Body of pancreas (tissue), 4 donors: ENCODE measurements at regions not wholly inside any gene's neighbourhood (a gene's known extent, or its start where the extent isn't known, plus 50 kb on each side); places are given as distances from the start of the nearest gene placed in this dataset.

Experiments
- POLR2A ChIP-seq, 3 donors: fragments of 450-650 bp; IDR thresholded peaks; one replicate each; pipeline ENCODE4 v1.6.1; 2016; ENCODE audit warnings: antibody characterized with exemption in 3 of 3, mild to moderate bottlenecking in 2 of 3
- TF ChIP-seq, protein P1 (sequence below), 7 experiments: fragments of 450-650 bp in 4 of 7; fragments of 200-600 bp in 3 of 7; sonication (generic) in 3 of 7; IDR thresholded peaks; one replicate each; pipeline ENCODE4 v1.5.1; 2016 to 2019; ENCODE audit warnings: antibody characterized with exemption in 7 of 7

DNA sequence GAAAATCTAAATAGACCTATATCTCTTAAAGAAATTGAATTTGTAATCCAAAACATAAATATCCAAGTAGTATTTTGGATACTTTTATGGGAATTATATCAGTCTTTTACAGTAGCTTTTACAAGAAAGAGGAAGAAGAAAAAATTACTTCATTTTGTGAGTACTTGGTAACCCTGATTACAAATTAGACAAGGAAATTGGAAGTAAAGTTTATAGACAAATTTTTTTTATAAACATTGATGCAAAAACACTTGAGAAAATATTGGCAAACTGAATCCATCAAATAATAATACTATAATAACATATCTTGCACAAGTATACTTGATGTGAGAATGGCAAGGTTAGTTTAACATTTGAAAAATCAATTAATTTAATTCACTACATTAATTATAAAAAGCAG lies 954.1 kb upstream of the MIR17HG start:
- TF ChIP-seq, protein P1, sequence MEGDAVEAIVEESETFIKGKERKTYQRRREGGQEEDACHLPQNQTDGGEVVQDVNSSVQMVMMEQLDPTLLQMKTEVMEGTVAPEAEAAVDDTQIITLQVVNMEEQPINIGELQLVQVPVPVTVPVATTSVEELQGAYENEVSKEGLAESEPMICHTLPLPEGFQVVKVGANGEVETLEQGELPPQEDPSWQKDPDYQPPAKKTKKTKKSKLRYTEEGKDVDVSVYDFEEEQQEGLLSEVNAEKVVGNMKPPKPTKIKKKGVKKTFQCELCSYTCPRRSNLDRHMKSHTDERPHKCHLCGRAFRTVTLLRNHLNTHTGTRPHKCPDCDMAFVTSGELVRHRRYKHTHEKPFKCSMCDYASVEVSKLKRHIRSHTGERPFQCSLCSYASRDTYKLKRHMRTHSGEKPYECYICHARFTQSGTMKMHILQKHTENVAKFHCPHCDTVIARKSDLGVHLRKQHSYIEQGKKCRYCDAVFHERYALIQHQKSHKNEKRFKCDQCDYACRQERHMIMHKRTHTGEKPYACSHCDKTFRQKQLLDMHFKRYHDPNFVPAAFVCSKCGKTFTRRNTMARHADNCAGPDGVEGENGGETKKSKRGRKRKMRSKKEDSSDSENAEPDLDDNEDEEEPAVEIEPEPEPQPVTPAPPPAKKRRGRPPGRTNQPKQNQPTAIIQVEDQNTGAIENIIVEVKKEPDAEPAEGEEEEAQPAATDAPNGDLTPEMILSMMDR (IDR thresholded peaks at IDR 0.05) = no peak
- no peak for TF ChIP-seq POLR2A (IDR thresholded peaks at IDR 0.05)
